Fibroblast of peridontal ligament (primary cell): ENCODE measurements at regions not wholly inside any gene's neighbourhood (a gene's known extent, or its start where the extent isn't known, plus 50 kb on each side); places are given as distances from the start of the nearest gene placed in this dataset.
"Not testable (repeated sequence)": the region's sequence is repeated elsewhere in the genome, so short reads cannot be mapped to it uniquely, and the experiment has no call there.

ENCODE experiments used
- DNase-seq: peaks from one replicate; pipeline ENCODE4 v3.0.0-alpha.2; 2010; ENCODE audit errors: extremely low read depth

- DNase-seq = no peak
These were observed 216.3 kb upstream of the ETAA1 start for GRCh38 chr2:67180841-67181240.

GRCh38 chr2:67182884-67183283, 214.2 kb upstream of the ETAA1 start:
- DNase-seq = no peak

- no peak for DNase-seq
These were observed 210.8 kb upstream of the ETAA1 start for GRCh38 chr2:67186326-67186725.

- no peak for DNase-seq
These were observed 210.3 kb upstream of the ETAA1 start for GRCh38 chr2:67186871-67187270.

GRCh38 chr2:67195327-67195726, 201.8 kb upstream of the ETAA1 start:
- not testable (repeated sequence) for DNase-seq

- no peak for DNase-seq
These were observed 195.6 kb upstream of the ETAA1 start for GRCh38 chr2:67201521-67201920.

GRCh38 chr2:67204349-67204748, 192.8 kb upstream of the ETAA1 start:
- DNase-seq = no peak

GRCh38 chr2:67208887-67209500, 188.1 kb upstream of the ETAA1 start:
- no peak for DNase-seq

GRCh38 chr2:67210430-67210829, 186.7 kb upstream of the ETAA1 start:
- no peak for DNase-seq

GRCh38 chr2:67212203-67212602, 184.9 kb upstream of the ETAA1 start:
- no peak for DNase-seq

- DNase-seq = no peak
These were observed 183.9 kb upstream of the ETAA1 start for GRCh38 chr2:67213270-67213670.

GRCh38 chr2:67213677-67214402, 183.3 kb upstream of the ETAA1 start:
- DNase-seq = no peak

- DNase-seq = no peak
These were observed 182.4 kb upstream of the ETAA1 start for GRCh38 chr2:67214585-67215185.

GRCh38 chr2:67215214-67216055, 181.7 kb upstream of the ETAA1 start:
- DNase-seq = no peak

GRCh38 chr2:67216103-67216502, 181.0 kb upstream of the ETAA1 start:
- DNase-seq = no peak

- no peak for DNase-seq
These were observed 180.3 kb upstream of the ETAA1 start for GRCh38 chr2:67216881-67217280.

- DNase-seq = no peak
These were observed 179.7 kb upstream of the ETAA1 start for GRCh38 chr2:67217398-67217797.

GRCh38 chr2:67218056-67218455, 179.1 kb upstream of the ETAA1 start:
- no peak for DNase-seq

- DNase-seq = no peak
These were observed 177.5 kb upstream of the ETAA1 start for GRCh38 chr2:67219651-67220050.

GRCh38 chr2:67221266-67221665, 175.9 kb upstream of the ETAA1 start:
- DNase-seq = peak; percentile 50

GRCh38 chr2:67225287-67225973, 171.7 kb upstream of the ETAA1 start:
- no peak for DNase-seq

- no peak for DNase-seq
These were observed 167.4 kb upstream of the ETAA1 start for GRCh38 chr2:67229706-67230105.
